ENCODE measurements at regions not wholly inside any gene's neighbourhood (a gene's known extent, or its start where the extent isn't known, plus 50 kb on each side); places are given as distances from the start of the nearest gene placed in this dataset.

DNA sequence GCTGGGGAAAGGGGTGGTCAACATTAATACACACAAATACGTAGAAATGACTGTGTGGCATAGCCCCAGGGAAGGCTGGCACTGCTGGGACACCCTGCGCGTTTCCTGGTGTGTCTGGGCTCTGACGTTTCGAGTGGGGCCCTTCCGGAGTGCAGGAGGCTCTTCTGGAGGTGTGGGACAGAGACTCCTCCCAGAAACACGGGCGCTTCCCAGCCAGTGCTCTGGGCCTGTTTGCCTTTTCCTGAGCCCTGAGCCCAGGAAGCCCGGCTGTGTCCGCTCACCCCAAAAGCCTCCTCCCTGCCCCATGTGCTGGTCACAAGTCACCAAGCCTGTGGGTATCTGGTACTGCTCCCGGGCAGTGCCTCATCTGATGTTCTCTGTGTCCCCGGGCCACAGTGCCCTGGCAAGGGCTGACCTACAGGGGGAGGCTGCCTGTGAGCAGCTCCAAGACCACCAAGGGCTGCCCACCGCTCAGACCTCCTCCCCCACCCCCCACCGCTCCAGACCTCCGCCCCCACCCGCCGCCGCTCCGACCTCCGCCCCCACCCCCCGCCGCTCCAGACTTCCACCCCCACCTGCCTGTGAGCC is 1133.3 kb downstream of the BRD1 start:
- no peaks in the 10 kb centered on the region for H3K4me1 ChIP-seq (ENCODE audit: control insufficient read depth, insufficient read depth, low read length)
- H3K27ac ChIP-seq (ENCODE audit: low read length): no peak overlapping the region
- ChIA-PET CTCF (no interaction called here), POLR2A (no interaction called here)
- BruUV-seq (replicated peaks): no TSS peak
- no peaks in the 10 kb centered on the region for H3K9me3 ChIP-seq (ENCODE audit: control insufficient read depth, insufficient read depth, low read depth, low read length)
- no peak for DNase-seq (ENCODE audit: low read depth, low spot score)
- no peaks in the 10 kb centered on the region for H3K27me3 ChIP-seq (ENCODE audit: control insufficient read depth, insufficient read depth, low read length)
- no peaks in the 10 kb centered on the region for H3K36me3 ChIP-seq (ENCODE audit: control insufficient read depth, insufficient read depth, low read length)
- ATAC-seq: no peak
- TF ChIP-seq, protein P1, sequence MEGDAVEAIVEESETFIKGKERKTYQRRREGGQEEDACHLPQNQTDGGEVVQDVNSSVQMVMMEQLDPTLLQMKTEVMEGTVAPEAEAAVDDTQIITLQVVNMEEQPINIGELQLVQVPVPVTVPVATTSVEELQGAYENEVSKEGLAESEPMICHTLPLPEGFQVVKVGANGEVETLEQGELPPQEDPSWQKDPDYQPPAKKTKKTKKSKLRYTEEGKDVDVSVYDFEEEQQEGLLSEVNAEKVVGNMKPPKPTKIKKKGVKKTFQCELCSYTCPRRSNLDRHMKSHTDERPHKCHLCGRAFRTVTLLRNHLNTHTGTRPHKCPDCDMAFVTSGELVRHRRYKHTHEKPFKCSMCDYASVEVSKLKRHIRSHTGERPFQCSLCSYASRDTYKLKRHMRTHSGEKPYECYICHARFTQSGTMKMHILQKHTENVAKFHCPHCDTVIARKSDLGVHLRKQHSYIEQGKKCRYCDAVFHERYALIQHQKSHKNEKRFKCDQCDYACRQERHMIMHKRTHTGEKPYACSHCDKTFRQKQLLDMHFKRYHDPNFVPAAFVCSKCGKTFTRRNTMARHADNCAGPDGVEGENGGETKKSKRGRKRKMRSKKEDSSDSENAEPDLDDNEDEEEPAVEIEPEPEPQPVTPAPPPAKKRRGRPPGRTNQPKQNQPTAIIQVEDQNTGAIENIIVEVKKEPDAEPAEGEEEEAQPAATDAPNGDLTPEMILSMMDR (IDR thresholded peaks at IDR 0.05): no peak
- no peak for TF ChIP-seq SIN3A (IDR thresholded peaks at IDR 0.05; ENCODE audit: borderline replicate concordance, insufficient read depth, low read depth, low read length)
- no peak for TF ChIP-seq POLR2AphosphoS5 (IDR thresholded peaks at IDR 0.05; ENCODE audit: low read depth, low read length)
- TF ChIP-seq, protein P2, sequence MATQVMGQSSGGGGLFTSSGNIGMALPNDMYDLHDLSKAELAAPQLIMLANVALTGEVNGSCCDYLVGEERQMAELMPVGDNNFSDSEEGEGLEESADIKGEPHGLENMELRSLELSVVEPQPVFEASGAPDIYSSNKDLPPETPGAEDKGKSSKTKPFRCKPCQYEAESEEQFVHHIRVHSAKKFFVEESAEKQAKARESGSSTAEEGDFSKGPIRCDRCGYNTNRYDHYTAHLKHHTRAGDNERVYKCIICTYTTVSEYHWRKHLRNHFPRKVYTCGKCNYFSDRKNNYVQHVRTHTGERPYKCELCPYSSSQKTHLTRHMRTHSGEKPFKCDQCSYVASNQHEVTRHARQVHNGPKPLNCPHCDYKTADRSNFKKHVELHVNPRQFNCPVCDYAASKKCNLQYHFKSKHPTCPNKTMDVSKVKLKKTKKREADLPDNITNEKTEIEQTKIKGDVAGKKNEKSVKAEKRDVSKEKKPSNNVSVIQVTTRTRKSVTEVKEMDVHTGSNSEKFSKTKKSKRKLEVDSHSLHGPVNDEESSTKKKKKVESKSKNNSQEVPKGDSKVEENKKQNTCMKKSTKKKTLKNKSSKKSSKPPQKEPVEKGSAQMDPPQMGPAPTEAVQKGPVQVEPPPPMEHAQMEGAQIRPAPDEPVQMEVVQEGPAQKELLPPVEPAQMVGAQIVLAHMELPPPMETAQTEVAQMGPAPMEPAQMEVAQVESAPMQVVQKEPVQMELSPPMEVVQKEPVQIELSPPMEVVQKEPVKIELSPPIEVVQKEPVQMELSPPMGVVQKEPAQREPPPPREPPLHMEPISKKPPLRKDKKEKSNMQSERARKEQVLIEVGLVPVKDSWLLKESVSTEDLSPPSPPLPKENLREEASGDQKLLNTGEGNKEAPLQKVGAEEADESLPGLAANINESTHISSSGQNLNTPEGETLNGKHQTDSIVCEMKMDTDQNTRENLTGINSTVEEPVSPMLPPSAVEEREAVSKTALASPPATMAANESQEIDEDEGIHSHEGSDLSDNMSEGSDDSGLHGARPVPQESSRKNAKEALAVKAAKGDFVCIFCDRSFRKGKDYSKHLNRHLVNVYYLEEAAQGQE (IDR thresholded peaks at IDR 0.05; ENCODE audit: insufficient read depth in 1 of 2, low read depth in 2 of 2, low read length in 1 of 2): no peak
- no peak for TF ChIP-seq TCF7L2 (IDR thresholded peaks at IDR 0.05; ENCODE audit: low read depth, low read length)
- in situ Hi-C loops (cut with HindIII; ENCODE audit: low pct_unique_long_range_greater_than_20kb, low sequenced_read_pairs) (no loop called here), intact Hi-C loops (cut with micrococcal nuclease; ENCODE audit: unreplicated experiment) (no loop called here)
- H3K4me3 ChIP-seq (ENCODE audit: low read depth in 2 of 2, low read length in 2 of 2): no peak overlapping the region

DNA sequence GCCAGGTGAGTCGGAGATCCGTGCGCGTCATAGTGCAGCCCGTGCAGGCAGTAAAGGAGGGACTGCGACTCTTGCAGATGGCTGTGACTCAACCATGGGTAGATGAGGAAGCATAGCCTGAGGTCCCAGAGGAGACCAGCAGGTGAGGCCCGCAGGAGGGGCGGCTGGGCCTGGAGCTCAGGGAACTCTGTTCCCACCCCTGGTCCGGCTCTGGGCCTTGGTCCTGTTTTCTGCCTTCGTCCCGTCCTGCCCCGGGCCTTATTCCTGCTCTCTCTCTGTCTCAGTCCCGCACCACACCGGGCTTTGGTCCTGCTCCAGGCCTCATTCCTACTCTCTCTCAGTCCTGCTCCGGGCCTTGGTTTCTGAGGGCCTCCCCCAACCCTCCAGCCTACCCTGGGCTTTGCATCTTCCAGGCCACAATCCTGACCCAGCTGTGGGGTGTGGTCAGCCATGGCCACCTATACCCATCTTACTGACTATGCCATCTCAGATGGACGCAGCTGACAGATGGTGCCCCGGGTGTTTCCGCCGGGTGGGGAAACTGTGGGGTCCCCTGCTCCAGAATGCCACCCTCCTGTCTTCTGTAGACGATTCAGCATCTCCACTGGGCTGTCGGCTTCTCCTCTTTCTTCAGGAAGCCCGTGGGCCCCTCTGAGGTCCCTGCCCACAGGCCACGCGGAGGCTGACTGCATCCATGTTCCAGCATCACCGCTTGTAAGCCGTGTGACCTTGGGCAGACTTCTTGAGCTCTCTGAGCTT is 1134.1 kb downstream of the BRD1 start:
- Histone ChIP-seq H3K4me3 (ENCODE audit: low read depth in 2 of 2, low read length in 2 of 2) (no peak overlapping the region), H3K4me1 (ENCODE audit: control insufficient read depth, insufficient read depth, low read length) (no peaks in the 10 kb centered on the region), H3K9me3 (ENCODE audit: control insufficient read depth, insufficient read depth, low read depth, low read length) (no peaks in the 10 kb centered on the region), H3K27ac (ENCODE audit: low read length) (no peak overlapping the region), H3K36me3 (ENCODE audit: control insufficient read depth, insufficient read depth, low read length) (no peaks in the 10 kb centered on the region), H3K27me3 (ENCODE audit: control insufficient read depth, insufficient read depth, low read length) (no peaks in the 10 kb centered on the region)
- in situ Hi-C loops (cut with HindIII; ENCODE audit: low pct_unique_long_range_greater_than_20kb, low sequenced_read_pairs): no loop called here
- no peak for ATAC-seq
- no peak for DNase-seq (ENCODE audit: low read depth, low spot score)
- ChIA-PET POLR2A (no interaction called here), CTCF (no interaction called here)
- no TSS peak for BruUV-seq (replicated peaks)
- intact Hi-C loops (cut with micrococcal nuclease; ENCODE audit: unreplicated experiment): no loop called here
- TF ChIP-seq TCF7L2 (IDR thresholded peaks at IDR 0.05; ENCODE audit: low read depth, low read length) (no peak), POLR2AphosphoS5 (IDR thresholded peaks at IDR 0.05; ENCODE audit: low read depth, low read length) (no peak), SIN3A (IDR thresholded peaks at IDR 0.05; ENCODE audit: borderline replicate concordance, insufficient read depth, low read depth, low read length) (no peak)
- TF ChIP-seq, protein P1 (IDR thresholded peaks at IDR 0.05): no peak
- TF ChIP-seq, protein P2 (IDR thresholded peaks at IDR 0.05; ENCODE audit: insufficient read depth in 1 of 2, low read depth in 2 of 2, low read length in 1 of 2): no peak

Measured in Panc1 (cell line).